HEK293T (cell line): ENCODE measurements at regions not wholly inside any gene's neighbourhood (a gene's known extent, or its start where the extent isn't known, plus 50 kb on each side); places are given as distances from the start of the nearest gene placed in this dataset.

Source experiments
- CTCF ChIA-PET: fragments of 350-600 bp; formaldehyde crosslinking; extraction: SDS; loops from one replicate; lab custom pipeline; 2021; ENCODE audit warnings: antibody characterized with exemption, inconsistent platforms; lab: Yijun Ruan, JAX
- POLR2A ChIA-PET: fragments of 350-600 bp; formaldehyde crosslinking; extraction: SDS; loops from one replicate; lab custom pipeline; 2020; ENCODE audit warnings: antibody characterized with exemption, inconsistent platforms; lab: Yijun Ruan, JAX
- DNase-seq: peaks from one replicate; pipeline ENCODE4 v3.0.0; 2012; ENCODE audit warnings: mixed read lengths; ENCODE audit errors: extremely low spot score
- ARNT ChIP-seq: fragments of 450-650 bp; IDR thresholded peaks from 2 replicates; pipeline ENCODE4 v1.6.1; 2017; ENCODE audit warnings: mild to moderate bottlenecking
- BHLHE40 ChIP-seq: fragments of 450-650 bp; IDR thresholded peaks from 2 replicates; pipeline ENCODE4 v1.6.1; 2016; ENCODE audit warnings: mild to moderate bottlenecking, moderate library complexity, borderline replicate concordance
- CTBP1 ChIP-seq: fragments of 450-650 bp; IDR thresholded peaks from 2 replicates; pipeline ENCODE4 v1.6.1; 2016; ENCODE audit warnings: borderline replicate concordance
- ELF4 ChIP-seq: fragments of 450-650 bp; IDR thresholded peaks from 2 replicates; pipeline ENCODE4 v1.6.1; 2017; ENCODE audit warnings: antibody characterized with exemption
- FOXA1 ChIP-seq: fragments of 450-650 bp; IDR thresholded peaks from 2 replicates; pipeline ENCODE4 v1.6.1; 2016; ENCODE audit warnings: mild to moderate bottlenecking
- FOXK2 ChIP-seq: fragments of 450-650 bp; IDR thresholded peaks from 2 replicates; pipeline ENCODE4 v1.6.1; 2016; ENCODE audit warnings: mild to moderate bottlenecking
- FOXM1 ChIP-seq: fragments of 450-650 bp; IDR thresholded peaks from 2 replicates; pipeline ENCODE4 v1.6.1; 2017; ENCODE audit warnings: mild to moderate bottlenecking, borderline replicate concordance
- HDGF ChIP-seq: fragments of 450-650 bp; IDR thresholded peaks from 2 replicates; pipeline ENCODE4 v1.6.1; 2017; ENCODE audit warnings: antibody characterized with exemption, borderline replicate concordance
- L3MBTL2 ChIP-seq: fragments of 450-650 bp; conservative IDR thresholded peaks from 2 replicates; pipeline ENCODE4 v1.6.1; 2016; ENCODE audit warnings: mild to moderate bottlenecking
- LEF1 ChIP-seq: fragments of 450-650 bp; IDR thresholded peaks from 2 replicates; pipeline ENCODE4 v1.6.1; 2017; ENCODE audit warnings: mild to moderate bottlenecking, borderline replicate concordance
- NFRKB ChIP-seq: fragments of 450-650 bp; IDR thresholded peaks from 2 replicates; pipeline ENCODE4 v1.6.1; 2016; ENCODE audit warnings: mild to moderate bottlenecking, moderate library complexity
- PKNOX1 ChIP-seq: fragments of 450-650 bp; IDR thresholded peaks from 2 replicates; pipeline ENCODE4 v1.6.1; 2016
- SP1 ChIP-seq: fragments of 450-650 bp; IDR thresholded peaks from 2 replicates; pipeline ENCODE4 v1.6.1; 2017
- SUZ12 ChIP-seq: fragments of 450-650 bp; IDR thresholded peaks from 2 replicates; pipeline ENCODE4 v1.6.1; 2016; ENCODE audit warnings: mild to moderate bottlenecking
- TARDBP ChIP-seq: fragments of 450-650 bp; IDR thresholded peaks from 2 replicates; pipeline ENCODE4 v1.6.1; 2016
- ZNF384 ChIP-seq: fragments of 450-650 bp; IDR thresholded peaks from 2 replicates; pipeline ENCODE4 v1.6.1; 2016

GRCh38 chr4:38529189-38530115 is 134.5 kb upstream of the KLF3 start:
- POLR2A ChIA-PET: no interaction called here
- CTCF ChIA-PET: no interaction called here
- no peak for TF ChIP-seq HDGF
- no peak for TF ChIP-seq LEF1
- no peak for TF ChIP-seq FOXA1
- no peak for TF ChIP-seq PKNOX1
- no peak for TF ChIP-seq NFRKB
- TF ChIP-seq ZNF384: no peak
- TF ChIP-seq ARNT: no peak
- TF ChIP-seq SP1: no peak
- no peak for TF ChIP-seq FOXK2
- TF ChIP-seq L3MBTL2: no peak
- no peak for TF ChIP-seq CTBP1
- TF ChIP-seq TARDBP: no peak
- TF ChIP-seq BHLHE40: no peak
- no peak for TF ChIP-seq ELF4
- no peak for TF ChIP-seq SUZ12
- no peak for TF ChIP-seq FOXM1
- DNase-seq: no peak

GRCh38 chr4:38530486-38530885 is 133.5 kb upstream of the KLF3 start:
- TF ChIP-seq CTBP1: no peak
- TF ChIP-seq L3MBTL2: no peak
- no peak for TF ChIP-seq FOXK2
- TF ChIP-seq HDGF: no peak
- TF ChIP-seq FOXM1: no peak
- no peak for TF ChIP-seq SUZ12
- TF ChIP-seq ARNT: no peak
- TF ChIP-seq BHLHE40: no peak
- TF ChIP-seq ZNF384: no peak
- TF ChIP-seq SP1: no peak
- no peak for TF ChIP-seq ELF4
- TF ChIP-seq PKNOX1: no peak
- TF ChIP-seq TARDBP: no peak
- no peak for TF ChIP-seq NFRKB
- TF ChIP-seq LEF1: no peak
- TF ChIP-seq FOXA1: no peak
- no peak for DNase-seq
- ChIA-PET CTCF (no interaction called here), POLR2A (no interaction called here)

GRCh38 chr4:38531141-38531727 is 132.8 kb upstream of the KLF3 start:
- DNase-seq: peak; percentile 10
- TF ChIP-seq FOXA1 (no peak), SUZ12 (no peak), PKNOX1 (no peak), L3MBTL2 (no peak), BHLHE40 (no peak), TARDBP (no peak)
- POLR2A ChIA-PET: no interaction called here
- CTCF ChIA-PET: interaction anchor here (0.6 kb wide), 1 partner anchor 81 kb away, joined by 3 read pairs; no protein-coding TSS in a partner anchor

GRCh38 chr4:38532908-38533499 is 131.0 kb upstream of the KLF3 start:
- ChIA-PET CTCF (no interaction called here), POLR2A (no interaction called here)
- DNase-seq: no peak
- TF ChIP-seq TARDBP (no peak), PKNOX1 (no peak), FOXA1 (no peak), BHLHE40 (no peak), ARNT (no peak), FOXM1 (no peak), HDGF (no peak), SP1 (no peak), CTBP1 (no peak), LEF1 (no peak), SUZ12 (no peak), L3MBTL2 (no peak), ELF4 (no peak), ZNF384 (no peak), NFRKB (no peak)
